ENCODE measurements at regions not wholly inside any gene's neighbourhood (a gene's known extent, or its start where the extent isn't known, plus 50 kb on each side); places are given as distances from the start of the nearest gene placed in this dataset.

- Histone ChIP-seq H3K9me3 (no peaks in the 10 kb centered on the region), H3K36me3 (no peaks in the 10 kb centered on the region), H3K4me3 (no peak overlapping the region), H3K27me3 (no peaks in the 10 kb centered on the region), H3K27ac (no peak overlapping the region), H3K4me1 (no peaks in the 10 kb centered on the region)
- no peak for DNase-seq (ENCODE audit: low spot score)
- TF ChIP-seq CTCF (IDR thresholded peaks at IDR 0.05), result no peak
These were observed 157.2 kb upstream of the CD180 start for GRCh38 chr5:67353500-67354450.

DNA sequence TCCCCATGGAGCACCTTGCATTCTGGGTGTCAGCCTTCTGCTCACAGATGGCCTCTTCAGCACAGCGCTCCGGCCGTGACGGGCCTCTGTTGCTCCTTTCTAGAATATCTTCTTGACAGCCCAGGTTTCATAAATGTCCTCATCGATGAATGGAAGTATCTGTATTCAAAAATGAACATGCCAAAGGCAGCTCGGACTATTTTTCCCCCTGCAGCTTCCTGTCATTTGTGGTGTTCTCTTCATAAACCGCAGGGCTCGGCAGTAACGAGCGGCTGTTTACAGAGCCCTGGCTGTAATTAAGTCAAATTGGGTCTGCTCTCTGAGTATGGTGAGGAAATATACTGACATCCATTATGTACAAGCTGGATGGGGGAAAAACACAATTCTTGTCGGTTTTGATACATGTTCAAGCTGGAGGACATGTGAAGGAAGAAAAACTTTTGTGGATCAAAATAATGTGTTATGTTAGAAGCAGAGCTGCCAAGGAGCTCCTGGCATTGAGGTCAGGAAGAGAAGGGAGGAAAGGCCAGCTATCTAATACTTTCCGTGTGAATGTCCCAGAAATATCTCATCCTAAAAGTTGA is 154.1 kb upstream of the CD180 start:
- DNase-seq (ENCODE audit: low spot score), result no peak
- Histone ChIP-seq H3K4me3 (no peak overlapping the region), H3K9me3 (no peaks in the 10 kb centered on the region), H3K4me1 (no peaks in the 10 kb centered on the region), H3K27me3 (no peaks in the 10 kb centered on the region), H3K27ac (no peak overlapping the region), H3K36me3 (no peaks in the 10 kb centered on the region)
- TF ChIP-seq CTCF (IDR thresholded peaks at IDR 0.05), result no peak

GRCh38 chr5:67350185-67350584 is 153.6 kb upstream of the CD180 start:
- H3K4me3 ChIP-seq, result no peak overlapping the region
- H3K27me3 ChIP-seq, result no peaks in the 10 kb centered on the region
- no peaks in the 10 kb centered on the region for H3K9me3 ChIP-seq

DNA sequence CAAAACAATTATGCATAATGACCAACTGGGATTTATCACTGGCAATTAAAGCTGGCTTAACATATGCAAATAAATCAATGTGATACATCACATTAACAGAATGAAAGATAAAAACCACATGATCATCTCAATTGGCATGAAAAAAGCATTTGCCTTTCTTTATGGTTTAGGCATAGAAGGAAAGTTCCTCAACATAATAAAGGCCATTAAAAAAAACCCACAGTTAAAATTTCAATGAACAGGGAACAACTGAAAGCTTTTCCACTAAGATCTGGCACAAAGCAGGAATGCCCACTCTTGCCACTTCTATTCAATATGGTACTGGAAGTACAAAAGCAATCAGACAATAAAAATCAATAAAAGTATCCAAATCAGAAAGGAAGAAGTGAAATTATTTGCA is 151.2 kb upstream of the CD180 start:
- no peak for DNase-seq (ENCODE audit: low spot score)
- peaks cover 0 to 3% of the 10 kb centered on the region in 2 donors for H3K9me3 ChIP-seq
- H3K36me3 ChIP-seq, result no peaks in the 10 kb centered on the region
- H3K4me3 ChIP-seq, result no peak overlapping the region
- no peak for TF ChIP-seq CTCF (IDR thresholded peaks at IDR 0.05)
- H3K27ac ChIP-seq, result no peak overlapping the region
- no peaks in the 10 kb centered on the region for H3K27me3 ChIP-seq
- H3K4me1 ChIP-seq, result no peaks in the 10 kb centered on the region

More at GRCh38 chr5:67350185-67350584, 153.6 kb upstream of the CD180 start:
- no peak for TF ChIP-seq CTCF (IDR thresholded peaks at IDR 0.05)
- DNase-seq (ENCODE audit: low spot score), result no peak
- Histone ChIP-seq H3K4me1 (no peaks in the 10 kb centered on the region), H3K27ac (no peak overlapping the region), H3K36me3 (no peaks in the 10 kb centered on the region)

DNA sequence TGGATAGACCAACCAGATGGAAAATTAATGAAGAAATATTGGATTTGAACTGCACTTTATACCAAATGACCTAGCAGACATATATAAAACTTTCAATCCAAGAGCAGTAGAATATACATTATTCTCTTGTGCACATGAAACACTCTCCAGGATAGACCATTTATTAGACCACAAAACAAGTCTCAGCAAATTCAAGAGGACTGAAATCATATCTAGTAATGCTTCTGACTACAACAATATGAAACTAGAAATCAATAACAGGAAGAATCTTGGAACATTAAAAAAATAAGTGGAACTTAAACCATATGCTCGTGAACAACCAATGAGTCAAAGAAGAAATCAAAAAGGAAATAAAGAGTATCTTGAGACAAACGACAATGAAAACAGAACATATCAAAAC is 150.0 kb upstream of the CD180 start:
- H3K27me3 ChIP-seq, result no peaks in the 10 kb centered on the region
- no peaks in the 10 kb centered on the region for H3K36me3 ChIP-seq
- H3K4me1 ChIP-seq, result no peaks in the 10 kb centered on the region
- TF ChIP-seq CTCF (IDR thresholded peaks at IDR 0.05), result no peak
- no peak overlapping the region for H3K4me3 ChIP-seq
- peaks cover 0 to 3% of the 10 kb centered on the region in 2 donors for H3K9me3 ChIP-seq
- no peak for DNase-seq (ENCODE audit: low spot score)
- H3K27ac ChIP-seq, result no peak overlapping the region

Measured in right atrium auricular region (tissue), 2 donors.